ENCODE measurements at regions not wholly inside any gene's neighbourhood (a gene's known extent, or its start where the extent isn't known, plus 50 kb on each side); places are given as distances from the start of the nearest gene placed in this dataset.

- H3K27me3 Mint-ChIP-seq = no peaks in the 10 kb centered on the region
- H3K36me3 Mint-ChIP-seq = no peaks in the 10 kb centered on the region
- no peak for DNase-seq (ENCODE audit: extremely low spot score, unreplicated experiment)
- H3K9me3 Mint-ChIP-seq = peaks cover 2% of the 10 kb centered on the region
- H3K27ac Mint-ChIP-seq = no peak overlapping the region
- peaks cover 14% of the 10 kb centered on the region for H3K4me1 Mint-ChIP-seq (ENCODE audit: unreplicated experiment)
- TF ChIP-seq CTCF (conservative IDR thresholded peaks at IDR 0.05) = no peak
- no peak overlapping the region for H3K4me3 Mint-ChIP-seq
These were observed 135.7 kb downstream of the BTBD3 start for GRCh38 chr20:12053353-12053752.

GRCh38 chr20:12054556-12054955 is 136.9 kb downstream of the BTBD3 start:
- Mint-ChIP-seq H3K9me3 (peaks cover 10% of the 10 kb centered on the region), H3K27me3 (no peaks in the 10 kb centered on the region), H3K4me3 (no peak overlapping the region), H3K4me1 (ENCODE audit: unreplicated experiment) (peaks cover 6% of the 10 kb centered on the region), H3K36me3 (no peaks in the 10 kb centered on the region), H3K27ac (no peak overlapping the region)
- no peak for TF ChIP-seq CTCF (conservative IDR thresholded peaks at IDR 0.05)
- DNase-seq (ENCODE audit: extremely low spot score, unreplicated experiment) = no peak

DNA sequence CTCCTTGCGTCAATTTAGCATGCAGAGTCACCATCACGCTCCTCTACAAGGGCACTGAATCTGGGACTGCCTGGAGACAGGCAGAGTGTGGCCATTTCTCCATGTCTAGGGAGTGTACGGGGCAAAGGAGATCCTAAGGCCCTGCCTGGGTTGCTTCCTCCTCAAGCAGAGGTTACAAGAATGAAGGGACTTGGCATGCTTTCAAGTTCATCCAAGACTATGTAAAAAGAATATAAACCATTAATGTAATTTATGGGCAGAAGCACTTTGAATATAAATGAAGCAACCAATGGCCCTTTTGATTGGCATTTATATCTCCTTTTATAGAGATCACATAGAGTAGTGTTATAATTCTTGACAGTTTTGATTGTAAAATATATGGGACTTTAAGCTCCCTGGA is 137.5 kb downstream of the BTBD3 start:
- no peaks in the 10 kb centered on the region for H3K36me3 Mint-ChIP-seq

GRCh38 chr20:12056839-12057238 is 139.1 kb downstream of the BTBD3 start:
- no peaks in the 10 kb centered on the region for H3K36me3 Mint-ChIP-seq
- no peak overlapping the region for H3K27ac Mint-ChIP-seq
- no peak for TF ChIP-seq CTCF (conservative IDR thresholded peaks at IDR 0.05)
- H3K27me3 Mint-ChIP-seq = no peaks in the 10 kb centered on the region
- H3K4me1 Mint-ChIP-seq (ENCODE audit: unreplicated experiment) = peaks cover 2% of the 10 kb centered on the region
- H3K4me3 Mint-ChIP-seq = no peak overlapping the region
- DNase-seq (ENCODE audit: extremely low spot score, unreplicated experiment) = no peak
- H3K9me3 Mint-ChIP-seq = peaks cover 10% of the 10 kb centered on the region

More for the DNA sequence above, 137.5 kb downstream of the BTBD3 start:
- Mint-ChIP-seq H3K9me3 (peaks cover 10% of the 10 kb centered on the region), H3K27me3 (no peaks in the 10 kb centered on the region), H3K27ac (no peak overlapping the region), H3K4me3 (no peak overlapping the region), H3K4me1 (ENCODE audit: unreplicated experiment) (peaks cover 6% of the 10 kb centered on the region)
- no peak for DNase-seq (ENCODE audit: extremely low spot score, unreplicated experiment)
- no peak for TF ChIP-seq CTCF (conservative IDR thresholded peaks at IDR 0.05)

DNA sequence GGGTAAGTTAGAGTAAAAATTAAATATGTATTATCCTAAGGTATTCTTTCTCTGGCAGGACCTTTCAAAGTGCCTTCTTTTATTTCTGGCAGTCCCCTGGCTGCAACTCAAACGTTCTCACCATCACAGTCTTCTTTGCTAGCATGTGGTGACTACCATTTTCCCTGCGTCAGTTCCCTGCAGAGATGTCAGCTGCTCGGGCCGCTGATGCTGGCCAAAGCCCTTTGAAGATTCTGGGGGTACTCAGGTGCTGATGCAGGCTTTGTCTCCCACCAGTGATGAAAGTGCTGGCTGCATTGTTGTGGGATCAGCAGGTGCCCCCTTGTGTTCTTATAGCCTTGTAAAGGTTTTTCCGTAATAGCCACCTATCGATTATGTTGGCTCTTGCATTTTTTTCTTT is 140.1 kb downstream of the BTBD3 start:
- no peak overlapping the region for H3K27ac Mint-ChIP-seq
- DNase-seq (ENCODE audit: extremely low spot score, unreplicated experiment) = no peak
- peaks cover 10% of the 10 kb centered on the region for H3K9me3 Mint-ChIP-seq
- no peaks in the 10 kb centered on the region for H3K4me1 Mint-ChIP-seq (ENCODE audit: unreplicated experiment)
- H3K36me3 Mint-ChIP-seq = no peaks in the 10 kb centered on the region
- TF ChIP-seq CTCF (conservative IDR thresholded peaks at IDR 0.05) = no peak
- H3K27me3 Mint-ChIP-seq = no peaks in the 10 kb centered on the region
- H3K4me3 Mint-ChIP-seq = no peak overlapping the region

DNA sequence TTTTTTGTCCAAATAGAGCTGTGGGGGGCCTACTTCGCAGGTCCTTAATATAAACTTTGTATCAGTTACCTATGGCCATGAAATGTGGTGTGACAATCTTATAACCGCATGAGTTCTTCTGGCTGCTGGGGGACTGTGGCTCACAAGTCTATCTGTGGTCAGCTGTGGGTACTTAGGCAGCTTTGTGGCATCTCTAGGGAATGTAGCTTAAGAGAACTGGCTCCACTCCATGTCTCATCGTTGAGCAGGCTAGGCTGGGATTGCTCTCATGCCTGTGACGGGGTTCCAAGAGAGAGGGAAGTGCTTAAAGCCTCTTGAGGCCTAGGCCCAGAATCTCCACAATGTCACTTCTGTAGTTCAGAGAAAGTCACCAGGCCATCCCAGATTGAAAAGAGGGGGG is 140.5 kb downstream of the BTBD3 start:
- H3K27me3 Mint-ChIP-seq = no peaks in the 10 kb centered on the region
- no peak for DNase-seq (ENCODE audit: extremely low spot score, unreplicated experiment)
- peaks cover 10% of the 10 kb centered on the region for H3K9me3 Mint-ChIP-seq
- no peaks in the 10 kb centered on the region for H3K4me1 Mint-ChIP-seq (ENCODE audit: unreplicated experiment)
- H3K4me3 Mint-ChIP-seq = no peak overlapping the region
- no peaks in the 10 kb centered on the region for H3K36me3 Mint-ChIP-seq
- H3K27ac Mint-ChIP-seq = no peak overlapping the region
- no peak for TF ChIP-seq CTCF (conservative IDR thresholded peaks at IDR 0.05)

Measured in type B pancreatic cell (in vitro differentiated cells).